Liver (tissue), 8 donors: ENCODE measurements at regions not wholly inside any gene's neighbourhood (a gene's known extent, or its start where the extent isn't known, plus 50 kb on each side); places are given as distances from the start of the nearest gene placed in this dataset.

ENCODE experiments used
- DNase-seq: peaks from one replicate; pipeline ENCODE4 v3.0.0-alpha.2; 2017; ENCODE audit warnings: low spot score
- H3K27ac ChIP-seq, 2 donors: one replicate each; pipeline ENCODE4 v1.7.0; 2013; ENCODE audit warnings: inconsistent platforms in 2 of 2, low read length in 2 of 2, control low read depth in 1 of 2, low read depth in 1 of 2, mild to moderate bottlenecking in 1 of 2
- H3K27me3 ChIP-seq, 4 donors: one replicate each; pipeline versions ENCODE4 v1.6.1 to v1.7.0; 2013; ENCODE audit warnings: low read length in 3 of 4, inconsistent platforms in 1 of 4, mild to moderate bottlenecking in 1 of 4, moderate library complexity in 1 of 4; ENCODE audit not compliant: control insufficient read depth in 4 of 4, insufficient read depth in 4 of 4
- H3K36me3 ChIP-seq, 4 donors: one replicate each; pipeline versions ENCODE4 v1.6.1 to v1.7.0; 2013; ENCODE audit warnings: low read length in 3 of 4, mild to moderate bottlenecking in 3 of 4, low read depth in 1 of 4, moderate library complexity in 1 of 4; ENCODE audit not compliant: control insufficient read depth in 4 of 4, insufficient read depth in 3 of 4
- H3K4me1 ChIP-seq, 4 donors: one replicate each; pipeline versions ENCODE4 v1.6.1 to v1.7.0; 2013; ENCODE audit warnings: low read length in 3 of 4, mild to moderate bottlenecking in 3 of 4, moderate library complexity in 1 of 4; ENCODE audit not compliant: control insufficient read depth in 4 of 4, insufficient read depth in 4 of 4
- H3K4me3 ChIP-seq, 3 donors: one replicate each; pipeline versions ENCODE4 v1.6.1 to v1.7.0; 2013; ENCODE audit warnings: low read length in 3 of 3, control low read depth in 1 of 3, low read depth in 1 of 3, mild to moderate bottlenecking in 1 of 3
- H3K9ac ChIP-seq, 2 donors: one replicate each; pipeline ENCODE4 v1.7.0; 2013; ENCODE audit warnings: low read length in 2 of 2, mild to moderate bottlenecking in 2 of 2, moderate library complexity in 2 of 2, control low read depth in 1 of 2, low read depth in 1 of 2
- H3K9me3 ChIP-seq, 4 donors: one replicate each; pipeline versions ENCODE4 v1.6.1 to v1.7.0; 2013; ENCODE audit warnings: low read length in 3 of 4; ENCODE audit not compliant: control insufficient read depth in 4 of 4
- ATF3 ChIP-seq: IDR thresholded peaks from 2 replicates; pipeline ENCODE4 v1.6.1; 2016; ENCODE audit warnings: antibody characterized with exemption
- CTCF ChIP-seq: fragments of 150-350 bp; IDR thresholded peaks from 2 replicates; pipeline ENCODE4 v1.5.1; 2017; ENCODE audit warnings: improper control_type of control experiment, low read depth, low read length; ENCODE audit not compliant: missing input control
- FOXA1 ChIP-seq: IDR thresholded peaks from 2 replicates; pipeline ENCODE4 v1.6.1; 2016; ENCODE audit warnings: antibody characterized with exemption
- FOXA2 ChIP-seq: IDR thresholded peaks from 2 replicates; pipeline ENCODE4 v1.6.1; 2016; ENCODE audit warnings: antibody characterized with exemption
- GABPA ChIP-seq, 2 donors: IDR thresholded peaks in 1 of 2; conservative IDR thresholded peaks in 1 of 2; 2 replicates each; pipeline ENCODE4 v1.6.1; 2016; ENCODE audit warnings: antibody characterized with exemption in 2 of 2, mild to moderate bottlenecking in 1 of 2, moderate library complexity in 1 of 2
- HNF4A ChIP-seq, 2 donors: conservative IDR thresholded peaks; 2 replicates each; pipeline ENCODE4 v1.6.1; 2016; ENCODE audit warnings: antibody characterized with exemption in 2 of 2, mild to moderate bottlenecking in 2 of 2
- HNF4G ChIP-seq: IDR thresholded peaks from 2 replicates; pipeline ENCODE4 v1.6.1; 2016; ENCODE audit warnings: antibody characterized with exemption
- JUND ChIP-seq, 2 donors: IDR thresholded peaks; 2 replicates each; pipeline ENCODE4 v1.6.1; 2016; ENCODE audit warnings: antibody characterized with exemption in 2 of 2
- MAX ChIP-seq: IDR thresholded peaks from 2 replicates; pipeline ENCODE4 v1.6.1; 2016; ENCODE audit warnings: antibody characterized with exemption
- NR2F2 ChIP-seq: IDR thresholded peaks from 2 replicates; pipeline ENCODE4 v1.6.1; 2016; ENCODE audit warnings: antibody characterized with exemption
- RAD21 ChIP-seq, 2 donors: IDR thresholded peaks; 2 replicates each; pipeline ENCODE4 v1.6.1; 2016; ENCODE audit warnings: antibody characterized with exemption in 2 of 2, mild to moderate bottlenecking in 2 of 2
- REST ChIP-seq: IDR thresholded peaks from 2 replicates; pipeline ENCODE4 v1.6.1; 2016; ENCODE audit warnings: antibody characterized with exemption, mild to moderate bottlenecking
- RXRA ChIP-seq, 2 donors: IDR thresholded peaks; 2 replicates each; pipeline ENCODE4 v1.6.1; 2017 to 2018; ENCODE audit warnings: antibody characterized with exemption in 2 of 2, mild to moderate bottlenecking in 1 of 2
- SP1 ChIP-seq: IDR thresholded peaks from 2 replicates; pipeline ENCODE4 v1.6.1; 2018; ENCODE audit warnings: antibody characterized with exemption, mild to moderate bottlenecking
- TAF1 ChIP-seq: conservative IDR thresholded peaks from 2 replicates; pipeline ENCODE4 v1.6.1; 2016; ENCODE audit warnings: antibody characterized with exemption, mild to moderate bottlenecking
- YY1 ChIP-seq: IDR thresholded peaks from 2 replicates; pipeline ENCODE4 v1.6.1; 2016; ENCODE audit warnings: antibody characterized with exemption, mild to moderate bottlenecking
- ZBTB33 ChIP-seq: IDR thresholded peaks from 2 replicates; pipeline ENCODE4 v1.6.1; 2016; ENCODE audit warnings: antibody characterized with exemption
- whole genome bisulfite sequencing: extraction: QIAGEN DNeasy Blood & Tissue Kit; methylation state at CpG from one replicate; pipeline ENCODE4 v1.1.7; 2013; 5-methylcytosine and 5-hydroxymethylcytosine counted together
- donor health status: healthy.
- donor health status: healthy.
- donor health status: healthy.
- donor health status: healthy.
- donor health status: healthy.

- WGBS, result 86% methylated on average over 10 of the region's 10 CpGs
- H3K4me3 ChIP-seq, result no peak overlapping the region
- H3K27ac ChIP-seq, result no peak overlapping the region
- no peaks in the 10 kb centered on the region for H3K27me3 ChIP-seq
- H3K9me3 ChIP-seq, result no peaks in the 10 kb centered on the region
- DNase-seq, result no peak
- TF ChIP-seq GABPA (IDR thresholded peaks at IDR 0.05 in 1 of 2, conservative IDR thresholded peaks at IDR 0.05 in 1 of 2), result no peak
- TF ChIP-seq JUND (IDR thresholded peaks at IDR 0.05), result no peak
- TF ChIP-seq ATF3, result no peak
- TF ChIP-seq NR2F2, result no peak
- TF ChIP-seq RXRA (IDR thresholded peaks at IDR 0.05), result no peak
- TF ChIP-seq YY1, result no peak
- no peak for TF ChIP-seq HNF4G
- TF ChIP-seq CTCF, result no peak
- TF ChIP-seq SP1, result no peak
- no peak for TF ChIP-seq REST
- no peak for TF ChIP-seq TAF1
- no peak for TF ChIP-seq MAX
- TF ChIP-seq ZBTB33, result no peak
- no peak overlapping the region for H3K9ac ChIP-seq
- H3K4me1 ChIP-seq, result no peaks in the 10 kb centered on the region
- no peaks in the 10 kb centered on the region for H3K36me3 ChIP-seq
Measured at GRCh38 chr1:55555956-55556725, 341.0 kb upstream of the USP24 start.

- no peak for DNase-seq
- no peak overlapping the region for H3K27ac ChIP-seq
- H3K9me3 ChIP-seq, result no peaks in the 10 kb centered on the region
- H3K27me3 ChIP-seq, result no peaks in the 10 kb centered on the region
- H3K4me1 ChIP-seq, result no peaks in the 10 kb centered on the region
- no peak overlapping the region for H3K9ac ChIP-seq
- WGBS, result 85% methylated on average over 3 of the region's 3 CpGs
- no peak overlapping the region for H3K4me3 ChIP-seq
- no peaks in the 10 kb centered on the region for H3K36me3 ChIP-seq
- TF ChIP-seq ATF3, result no peak
- TF ChIP-seq JUND (IDR thresholded peaks at IDR 0.05), result no peak
- TF ChIP-seq HNF4A (conservative IDR thresholded peaks at IDR 0.05), result no peak
- no peak for TF ChIP-seq CTCF
- no peak for TF ChIP-seq NR2F2
- TF ChIP-seq RXRA (IDR thresholded peaks at IDR 0.05), result no peak
- TF ChIP-seq FOXA2, result no peak
- TF ChIP-seq RAD21 (IDR thresholded peaks at IDR 0.05), result no peak
- no peak for TF ChIP-seq MAX
- no peak for TF ChIP-seq SP1
- no peak for TF ChIP-seq FOXA1
- TF ChIP-seq GABPA (IDR thresholded peaks at IDR 0.05 in 1 of 2, conservative IDR thresholded peaks at IDR 0.05 in 1 of 2), result no peak
- TF ChIP-seq HNF4G, result no peak
Measured at GRCh38 chr1:55554611-55555010, 339.4 kb upstream of the USP24 start.
